ENCODE measurements at regions not wholly inside any gene's neighbourhood (a gene's known extent, or its start where the extent isn't known, plus 50 kb on each side); places are given as distances from the start of the nearest gene placed in this dataset.

DNA sequence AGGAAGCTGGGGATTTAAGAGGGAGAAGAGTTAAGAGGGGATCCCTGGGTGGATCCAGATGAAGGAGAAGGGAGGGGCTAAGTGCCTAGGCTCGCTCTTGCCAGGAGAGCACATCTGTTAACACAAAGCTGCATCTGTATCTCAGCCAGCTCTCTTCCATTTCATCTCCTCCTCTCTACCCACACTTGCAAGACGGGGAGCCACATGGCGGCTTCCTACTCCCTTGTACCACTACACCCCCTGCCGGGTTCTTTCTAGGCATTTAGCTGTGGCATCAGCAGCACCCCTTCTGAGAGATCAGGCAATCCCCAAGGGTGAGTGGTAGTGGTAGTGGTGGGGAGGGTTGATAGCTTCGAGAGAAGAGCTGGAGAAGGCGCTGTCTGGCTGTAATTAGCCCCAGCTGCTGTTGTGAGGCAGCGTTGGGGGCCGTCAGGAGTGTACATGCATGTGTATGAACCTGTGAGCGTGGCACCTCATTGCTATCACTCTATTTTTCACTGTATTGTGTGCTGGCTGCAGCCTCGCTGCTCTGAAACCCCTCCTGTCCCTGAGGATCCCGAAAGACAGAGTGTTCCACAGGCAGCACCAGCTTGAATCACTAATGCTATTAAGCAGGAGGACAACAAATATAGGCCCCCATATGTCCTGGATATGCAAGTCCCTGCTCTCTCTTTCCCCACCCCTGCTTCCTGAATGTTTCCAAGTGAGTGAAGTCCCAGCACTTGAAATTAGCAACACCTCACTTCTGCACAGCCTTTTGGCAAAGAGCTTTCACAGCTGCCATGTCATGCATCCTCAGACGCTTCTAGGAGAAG lies 73.7 kb downstream of the RTL9 start:
- no peak for DNase-seq (ENCODE audit: low read depth)

DNA sequence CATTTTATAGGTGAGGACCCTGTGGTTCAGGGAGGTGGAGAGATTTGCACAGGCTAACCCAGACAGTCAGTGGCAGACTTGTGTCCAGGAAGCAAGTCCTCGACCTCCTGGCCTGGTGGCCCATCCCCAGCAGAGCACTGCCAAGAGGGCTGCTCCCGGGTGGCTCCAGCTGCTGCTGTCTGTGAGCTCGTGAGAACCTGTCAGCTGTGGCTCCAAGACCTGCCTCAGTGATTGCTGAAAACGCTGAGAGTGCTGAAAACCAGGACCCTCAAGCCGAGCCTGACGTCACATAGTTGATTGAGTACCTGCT lies 74.2 kb downstream of the RTL9 start:
- no peak for DNase-seq (ENCODE audit: low read depth)

GRCh38 chrX:110435196-110435595 lies 76.5 kb downstream of the RTL9 start:
- DNase-seq (ENCODE audit: low read depth): no peak

DNA sequence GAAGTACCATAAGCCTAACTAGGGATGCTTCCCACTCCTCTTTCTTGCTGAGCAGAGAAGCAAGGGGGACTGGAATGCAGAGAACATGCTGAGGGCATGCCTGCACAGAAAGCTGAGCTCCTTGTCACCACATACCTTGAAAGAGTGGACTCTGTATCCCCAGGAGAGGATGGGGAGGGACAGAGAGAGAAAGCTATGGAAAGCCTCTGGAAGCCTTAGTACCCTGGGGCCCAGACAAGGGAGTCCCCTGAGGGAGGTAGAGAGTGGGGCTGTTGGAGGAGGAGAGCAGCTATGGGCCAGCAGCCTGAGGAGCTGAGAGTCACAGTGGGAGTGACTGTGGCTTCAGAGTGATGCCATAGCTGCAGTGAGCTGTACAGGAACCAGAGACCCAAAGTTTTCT lies 77.9 kb downstream of the RTL9 start:
- no peak for DNase-seq (ENCODE audit: low read depth)

GRCh38 chrX:110437686-110438085 lies 79.0 kb downstream of the RTL9 start:
- DNase-seq (ENCODE audit: low read depth): no peak

DNA sequence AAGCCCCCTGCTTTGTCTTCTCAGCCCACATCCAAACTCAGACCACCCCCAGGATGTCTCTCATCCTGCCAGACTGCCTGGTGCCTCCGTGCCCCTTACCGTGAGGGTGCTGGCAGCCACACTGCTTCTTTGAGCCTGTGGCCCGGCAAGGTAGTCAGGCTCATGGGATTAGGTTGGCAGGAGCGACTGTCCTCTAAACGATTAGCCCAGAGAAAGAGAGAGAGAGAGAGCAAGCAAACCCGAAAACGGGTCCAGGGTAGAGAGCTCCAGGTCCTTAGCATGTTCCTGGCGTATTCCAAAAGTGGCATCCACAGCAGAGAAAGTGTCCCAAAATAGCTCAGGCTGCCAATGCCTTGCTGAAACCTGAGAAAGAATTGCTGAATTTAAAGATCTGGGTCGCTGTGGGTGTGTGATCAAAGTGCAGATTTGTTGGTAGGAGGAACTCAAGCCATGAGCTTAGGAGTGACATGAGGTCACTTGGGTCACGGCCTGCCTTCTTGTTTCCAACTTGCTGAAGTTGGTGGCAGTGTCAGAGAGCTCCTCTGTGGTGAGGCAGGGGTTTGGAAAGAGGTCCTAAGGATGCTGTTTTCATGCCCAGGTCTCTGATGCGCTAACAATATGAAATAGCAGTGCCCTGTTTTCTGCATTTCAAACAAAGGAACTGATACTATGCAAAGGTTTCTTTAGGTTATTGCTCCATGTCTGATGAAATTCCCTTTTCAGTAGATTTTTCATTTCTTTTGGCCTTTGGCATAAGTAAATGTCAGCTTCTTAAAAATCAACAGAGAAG lies 81.6 kb downstream of the RTL9 start:
- DNase-seq (ENCODE audit: low read depth): no peak

GRCh38 chrX:110442635-110443034 lies 84.0 kb downstream of the RTL9 start:
- DNase-seq (ENCODE audit: low read depth): no peak

- DNase-seq (ENCODE audit: low read depth): no peak
Observed at GRCh38 chrX:110444996-110445395, 86.3 kb downstream of the RTL9 start.

DNA sequence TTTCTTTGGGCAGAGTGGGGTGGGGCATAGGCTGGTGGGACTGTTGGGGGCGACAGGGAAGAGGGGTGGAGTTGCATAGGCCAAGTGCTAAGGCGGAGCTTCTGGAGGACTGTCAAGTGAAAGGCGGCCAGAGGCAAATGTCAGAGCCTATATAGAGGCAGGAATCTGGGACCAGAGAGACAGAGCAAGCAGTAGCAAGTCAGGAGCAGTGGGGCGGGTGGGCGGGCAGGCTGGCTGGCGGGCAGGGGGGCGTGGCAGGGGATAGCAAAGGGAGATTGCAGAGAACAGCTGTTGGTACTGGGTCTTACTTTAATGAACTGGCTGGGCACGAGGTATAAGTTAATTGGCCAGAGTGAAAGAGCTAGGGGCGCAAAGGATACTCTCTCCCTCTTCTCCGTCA lies 89.8 kb downstream of the RTL9 start:
- DNase-seq (ENCODE audit: low read depth): no peak

DNA sequence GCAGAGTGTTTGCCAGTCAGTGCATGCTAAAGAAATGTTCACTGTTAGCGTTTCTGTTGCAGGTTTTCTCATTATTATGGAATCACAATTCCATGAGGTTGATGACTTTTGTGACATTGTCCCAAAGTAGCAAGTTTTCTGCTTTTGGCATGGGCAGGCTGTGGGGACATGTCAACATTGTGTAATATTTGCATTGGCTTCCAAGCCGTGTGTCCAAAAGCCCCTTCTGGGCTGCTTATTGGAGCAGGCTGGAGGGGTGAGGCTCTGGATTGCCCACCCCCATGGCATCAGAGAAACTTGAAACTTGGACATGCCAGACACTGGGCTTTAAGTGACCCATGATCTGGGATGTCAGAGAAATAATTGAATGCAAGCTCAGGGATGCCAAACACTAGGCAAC lies 90.7 kb downstream of the RTL9 start:
- no peak for DNase-seq (ENCODE audit: low read depth)

DNA sequence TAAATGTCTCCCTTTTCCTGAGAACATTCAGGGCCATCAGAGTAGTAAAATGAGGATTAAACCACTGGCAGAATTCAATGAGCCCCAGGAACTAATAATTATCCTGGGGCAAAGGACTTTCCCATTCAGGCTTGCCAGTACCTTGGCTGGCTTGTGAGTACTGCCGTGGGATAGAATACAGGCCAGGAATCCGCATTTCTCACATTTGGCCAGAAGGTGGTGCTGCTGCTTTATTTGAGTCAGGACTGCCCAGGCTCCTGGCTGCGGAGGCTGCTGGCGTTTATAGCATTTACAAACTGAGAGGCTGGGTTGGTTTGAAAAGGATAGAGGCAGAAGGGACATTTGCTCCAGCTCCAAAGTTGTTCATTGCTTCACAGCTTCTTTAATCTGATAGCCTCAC lies 91.4 kb downstream of the RTL9 start:
- DNase-seq (ENCODE audit: low read depth): peak; percentile 34

GRCh38 chrX:110454336-110454735 lies 95.7 kb downstream of the RTL9 start:
- no peak for DNase-seq (ENCODE audit: low read depth)

- DNase-seq (ENCODE audit: low read depth): no peak
Observed at GRCh38 chrX:110462957-110463356, 104.3 kb downstream of the RTL9 start.

GRCh38 chrX:110466790-110467189 lies 108.1 kb downstream of the RTL9 start:
- DNase-seq (ENCODE audit: low read depth): no peak

DNA sequence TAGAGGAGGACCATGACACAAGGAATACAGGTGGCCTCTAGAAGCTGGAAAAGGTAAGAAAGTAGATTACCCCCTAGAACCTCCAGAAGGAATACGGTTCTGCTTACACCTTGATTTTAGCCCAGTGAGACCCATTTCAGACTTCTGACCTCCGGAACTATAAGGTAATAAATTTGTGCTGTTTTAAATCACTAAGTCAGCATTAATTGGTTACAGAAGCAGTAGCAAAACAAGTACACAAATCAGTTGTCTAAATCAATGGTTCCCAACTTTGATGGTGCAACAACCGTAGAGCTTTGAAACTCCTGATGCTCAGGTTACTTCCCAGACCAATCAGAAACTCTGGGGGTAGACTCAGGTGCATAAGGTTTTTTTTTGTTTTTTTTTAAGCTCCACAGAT lies 113.6 kb downstream of the RTL9 start:
- no peak for DNase-seq (ENCODE audit: low read depth)

- DNase-seq (ENCODE audit: low read depth): no peak
Observed at GRCh38 chrX:110477593-110478228, 119.1 kb downstream of the RTL9 start.

- no peak for DNase-seq (ENCODE audit: low read depth)
Observed at GRCh38 chrX:110491846-110492620, 133.4 kb downstream of the RTL9 start.

DNA sequence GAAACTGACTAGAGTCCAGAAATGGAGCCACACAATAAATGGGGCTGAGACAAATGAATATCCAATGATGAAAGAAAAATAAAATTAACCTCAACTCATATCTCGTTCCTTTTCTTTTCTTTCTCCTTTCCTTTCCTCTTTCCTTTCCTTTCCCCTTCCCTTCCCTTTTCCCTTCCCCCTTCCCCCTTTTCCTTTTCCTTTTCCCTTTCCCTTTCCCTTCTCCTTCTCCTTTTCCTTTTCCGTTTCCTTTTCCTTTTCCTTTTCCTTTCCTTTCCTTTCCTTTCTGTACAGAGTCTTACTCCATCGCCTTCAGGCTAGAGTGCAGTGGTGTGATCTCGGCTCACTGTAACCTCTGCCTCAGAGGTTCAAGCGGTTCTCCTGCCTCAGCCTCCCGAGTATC lies 146.3 kb downstream of the RTL9 start:
- DNase-seq (ENCODE audit: low read depth): no peak

DNA sequence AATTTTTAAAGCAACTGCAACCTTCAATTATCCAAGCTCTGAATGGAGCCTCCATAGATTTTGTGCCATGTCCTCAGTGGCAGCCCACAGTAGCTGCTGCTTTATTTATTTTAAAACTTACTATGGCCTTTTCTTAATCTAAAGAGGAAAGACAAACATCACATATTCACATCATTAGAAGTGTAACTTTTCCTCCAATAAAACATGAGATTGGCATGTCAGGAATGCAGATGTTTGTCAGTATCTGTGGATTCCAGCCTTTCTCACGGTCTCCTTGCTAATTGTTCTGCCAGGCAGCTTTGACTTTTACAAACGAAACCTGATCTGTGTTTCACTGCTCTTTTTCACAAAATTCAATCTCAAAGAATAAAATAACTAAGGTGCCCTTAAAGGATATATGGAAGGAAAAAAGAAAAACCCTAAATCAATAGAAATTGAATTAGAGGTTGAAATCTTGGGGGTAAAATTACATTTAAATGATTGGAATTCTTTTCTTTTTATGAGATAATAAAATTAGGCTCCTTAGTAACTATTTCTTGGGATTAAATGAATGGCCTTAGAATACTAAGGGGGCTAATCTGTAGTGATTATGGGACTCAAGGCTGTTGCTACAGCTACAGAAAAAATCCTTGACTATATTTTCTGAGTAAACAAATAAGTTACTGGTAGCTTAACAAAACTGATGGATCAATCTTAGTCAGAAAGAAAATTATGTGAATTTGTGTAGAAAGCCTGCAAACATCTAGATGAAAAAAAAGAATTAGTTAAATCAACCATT lies 151.3 kb downstream of the RTL9 start:
- DNase-seq (ENCODE audit: low read depth): no peak

DNA sequence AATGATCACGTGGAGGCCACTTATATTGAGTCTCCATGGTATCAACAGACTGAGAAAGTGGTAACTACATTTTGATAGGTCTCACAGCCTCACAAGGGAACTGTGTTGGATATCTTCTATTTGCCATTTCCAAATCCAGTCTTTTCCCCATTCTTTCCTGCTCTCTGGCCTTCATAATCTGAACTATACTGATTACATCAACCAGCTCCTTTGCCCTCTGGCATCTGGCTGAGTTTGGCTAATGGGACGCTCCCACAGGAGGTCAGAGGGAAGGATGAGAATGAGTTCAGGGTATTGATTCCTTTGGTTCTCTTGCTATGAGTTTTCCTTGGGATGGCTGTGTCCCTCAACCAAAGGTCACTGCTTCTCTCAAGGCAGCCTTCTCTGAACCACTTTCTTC lies 152.6 kb downstream of the RTL9 start:
- no peak for DNase-seq (ENCODE audit: low read depth)

- no peak for DNase-seq (ENCODE audit: low read depth)
Observed at GRCh38 chrX:110512341-110512740, 153.7 kb downstream of the RTL9 start.

- DNase-seq (ENCODE audit: low read depth): no peak
Observed at GRCh38 chrX:110514509-110514908, 155.9 kb downstream of the RTL9 start.

All from activated T-helper 9 cell treated with anti-CD3 and anti-CD28 coated beads, Interleukin-2, amount 50 U/mL, for 16 hours (primary cell).